T1000 (cell line): ENCODE measurements at regions not wholly inside any gene's neighbourhood (a gene's known extent, or its start where the extent isn't known, plus 50 kb on each side); places are given as distances from the start of the nearest gene placed in this dataset.

Source experiments
- DNase-seq: peaks from one replicate; lab custom pipeline; 2025; ENCODE audit warnings: mixed read lengths; lab: John Stamatoyannopoulos, UW

GRCh38 chr9:27749838-27750237 lies 176.6 kb upstream of the C9orf72 start:
- no peak for DNase-seq

DNA sequence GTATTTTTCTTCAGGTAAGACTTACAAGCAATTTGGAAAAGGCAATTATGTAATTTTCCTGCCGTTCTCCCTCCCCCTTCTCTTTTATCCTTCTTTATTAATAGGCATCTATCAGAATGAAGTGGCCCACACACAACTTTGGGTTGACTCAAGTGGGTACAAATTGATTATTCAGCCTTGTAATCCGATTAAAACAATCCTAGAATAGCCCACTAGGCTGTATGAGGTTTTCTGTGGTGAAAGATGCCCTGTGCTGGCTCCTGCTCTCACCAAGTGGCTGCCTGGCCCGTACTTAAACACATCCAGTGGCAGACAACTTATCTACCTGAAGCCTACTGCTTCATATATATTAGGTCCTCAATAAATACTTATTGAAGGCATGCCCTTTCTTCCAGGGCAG lies 177.3 kb upstream of the C9orf72 start:
- DNase-seq = no peak

- no peak for DNase-seq
Observed at GRCh38 chr9:27752069-27752468, 178.8 kb upstream of the C9orf72 start.

- DNase-seq = no peak
Observed at GRCh38 chr9:27755846-27756245, 182.6 kb upstream of the C9orf72 start.

- DNase-seq = no peak
Observed at GRCh38 chr9:27756418-27756817, 183.1 kb upstream of the C9orf72 start.

GRCh38 chr9:27763831-27764230 lies 190.6 kb upstream of the C9orf72 start:
- no peak for DNase-seq

- no peak for DNase-seq
Observed at GRCh38 chr9:27765266-27766072, 192.2 kb upstream of the C9orf72 start.

- DNase-seq = no peak
Observed at GRCh38 chr9:27766073-27766835, 193.0 kb upstream of the C9orf72 start.

DNA sequence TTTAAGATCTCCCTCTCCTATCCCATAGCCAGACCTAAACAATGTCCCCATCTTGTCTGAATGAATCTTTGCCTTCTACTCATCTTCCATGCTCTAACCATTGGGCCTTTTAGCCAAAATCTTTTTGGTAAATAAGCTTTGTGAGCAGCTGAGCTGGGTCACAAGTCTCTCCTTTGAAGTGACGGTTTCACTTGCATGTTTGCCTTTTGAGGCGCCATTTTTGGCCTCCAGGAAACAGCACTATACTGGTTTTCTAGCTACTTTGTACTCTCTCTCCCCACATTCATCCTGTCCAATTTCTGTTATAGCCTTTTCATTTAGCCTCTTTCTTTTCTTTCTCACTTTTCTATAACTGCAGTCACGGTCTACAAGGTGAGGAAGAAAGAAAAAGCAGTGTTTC lies 195.5 kb upstream of the C9orf72 start:
- no peak for DNase-seq

- no peak for DNase-seq
Observed at GRCh38 chr9:27770541-27770940, 197.3 kb upstream of the C9orf72 start.

GRCh38 chr9:27771803-27772545 lies 198.7 kb upstream of the C9orf72 start:
- DNase-seq = no peak

DNA sequence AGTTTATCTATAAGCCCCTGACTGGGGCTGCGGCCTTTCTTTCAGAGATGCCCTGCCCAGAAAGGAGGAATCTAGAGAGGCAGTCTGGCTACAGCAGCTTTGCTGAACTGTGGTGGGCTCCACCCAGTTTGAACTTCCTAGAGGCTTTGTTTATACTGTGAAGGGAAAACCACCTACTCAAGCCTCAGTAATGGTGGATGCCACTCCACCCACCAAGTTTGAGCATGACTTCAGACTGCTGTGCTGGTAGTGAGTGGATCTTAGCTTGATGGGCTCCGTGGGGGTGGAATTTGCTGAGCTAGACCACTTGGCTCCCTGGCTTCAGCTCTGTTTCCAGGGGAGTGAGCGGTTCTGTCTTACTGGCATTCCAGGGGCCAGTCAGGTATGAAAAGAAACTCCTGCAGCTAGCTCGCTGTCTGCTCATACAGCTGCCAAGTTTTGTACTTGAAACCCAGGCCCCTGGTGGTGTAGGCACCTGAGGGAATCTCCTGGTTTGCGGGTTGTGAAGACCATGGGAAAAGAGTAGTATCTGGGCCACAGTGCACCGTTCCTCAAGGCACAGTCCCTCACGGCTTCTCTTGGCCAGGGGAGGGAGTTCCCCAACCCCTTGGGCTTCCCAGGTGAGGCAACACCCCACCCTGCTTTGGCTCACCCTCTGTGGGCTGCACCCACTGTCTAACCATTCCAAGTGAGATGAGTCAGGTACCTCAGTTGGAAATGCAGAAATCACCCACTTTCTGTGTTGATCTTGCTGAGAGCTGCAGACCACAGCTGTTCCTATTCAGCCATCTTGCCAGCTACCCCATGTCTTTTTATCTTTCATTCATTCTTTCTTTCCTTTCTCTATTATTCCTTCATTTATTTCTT lies 211.8 kb upstream of the C9orf72 start:
- no peak for DNase-seq

GRCh38 chr9:27785714-27786100 lies 212.4 kb upstream of the C9orf72 start:
- no peak for DNase-seq

GRCh38 chr9:27787891-27788290 lies 214.6 kb upstream of the C9orf72 start:
- DNase-seq = no peak

DNA sequence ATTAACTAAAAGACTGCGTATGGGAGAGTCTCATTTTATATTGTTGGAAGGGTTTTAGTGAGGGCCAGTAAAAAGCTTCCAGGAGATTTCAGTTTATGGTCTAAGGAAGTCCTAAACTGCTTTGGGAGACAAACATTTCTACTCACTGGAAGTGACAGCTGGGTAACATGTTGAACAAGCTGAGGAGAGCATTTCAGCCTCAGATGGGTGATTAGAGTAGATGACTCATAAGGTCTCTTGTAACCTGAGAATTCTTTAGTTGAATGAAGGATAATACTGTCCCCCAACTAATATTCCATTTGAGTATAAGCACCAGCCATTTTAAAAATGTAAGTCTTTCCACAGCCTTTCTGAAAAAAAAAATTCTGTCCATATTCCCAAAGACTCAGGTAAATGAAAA lies 218.0 kb upstream of the C9orf72 start:
- no peak for DNase-seq

DNA sequence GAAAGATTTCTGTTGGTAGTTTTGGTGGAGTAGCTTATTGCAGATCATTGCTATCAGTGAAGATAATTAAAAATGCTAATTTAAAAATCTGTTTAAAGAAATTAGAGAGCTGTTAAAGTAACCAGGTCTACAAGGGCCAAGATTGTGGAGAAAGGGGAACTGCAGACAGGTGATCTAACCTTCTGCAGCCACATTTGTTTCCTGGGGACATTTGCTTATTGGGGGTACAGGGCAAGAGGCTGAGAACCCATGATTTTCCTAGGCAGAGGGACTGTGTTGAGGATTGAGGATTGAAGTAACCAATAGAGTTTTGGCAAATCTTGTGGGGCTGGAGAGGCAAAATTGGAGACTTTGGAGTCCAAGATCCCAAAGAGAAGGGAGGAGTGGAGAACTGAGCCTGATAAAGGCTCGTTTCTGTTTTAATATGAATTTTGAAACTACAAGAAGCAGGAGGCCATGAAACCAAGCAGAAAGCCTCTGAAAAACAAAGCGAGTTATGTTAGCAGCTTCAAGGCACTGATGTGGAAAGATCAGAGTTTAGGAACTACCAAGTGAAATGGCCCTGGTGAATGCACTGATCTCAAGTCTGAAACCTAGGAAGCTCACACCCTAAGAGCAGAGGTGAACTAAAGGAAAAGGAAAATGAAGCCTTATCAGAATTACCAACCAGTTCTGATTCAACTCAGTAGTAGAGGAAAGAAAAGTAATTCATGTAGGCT lies 219.8 kb upstream of the C9orf72 start:
- no peak for DNase-seq

- DNase-seq = no peak
Observed at GRCh38 chr9:27799326-27799725, 226.0 kb upstream of the C9orf72 start.

DNA sequence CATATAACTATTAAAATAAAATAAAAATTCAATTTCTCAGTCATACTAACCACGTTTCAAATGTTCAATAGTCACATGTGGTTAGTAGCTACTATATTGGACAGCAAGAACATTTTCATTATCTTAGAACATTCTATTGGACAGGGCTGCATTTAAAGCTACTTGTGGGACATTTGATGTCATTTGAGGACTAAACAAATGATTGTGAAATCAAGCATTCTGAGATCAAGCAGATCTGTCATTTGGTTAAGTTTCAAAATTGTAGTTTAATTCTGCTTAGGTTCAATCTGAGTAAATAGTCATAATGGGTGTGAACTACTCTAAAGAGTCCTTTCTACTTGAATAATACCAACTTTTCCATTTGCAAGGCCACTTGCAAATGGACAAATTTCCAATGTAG lies 226.9 kb upstream of the C9orf72 start:
- no peak for DNase-seq

GRCh38 chr9:27800692-27801370 lies 227.6 kb upstream of the C9orf72 start:
- DNase-seq = no peak

DNA sequence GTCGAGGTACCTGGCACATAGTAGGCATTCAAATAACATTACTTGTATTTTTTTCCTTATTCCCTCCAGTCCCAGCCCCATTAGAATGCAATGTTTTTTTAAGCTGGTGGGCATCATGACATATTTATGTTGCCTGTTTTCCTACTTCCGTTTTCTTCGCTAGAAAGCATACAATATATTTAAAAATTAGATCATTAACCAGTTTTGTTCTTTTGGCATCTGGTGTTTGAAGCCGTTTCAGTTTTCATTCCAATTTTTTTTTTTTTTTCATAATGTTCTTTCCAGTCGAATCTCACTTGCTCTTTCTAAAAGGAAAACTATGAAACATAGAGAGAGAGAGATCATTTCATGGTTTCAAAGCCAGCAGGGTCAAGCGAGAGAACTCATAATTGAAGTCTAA lies 228.3 kb upstream of the C9orf72 start:
- no peak for DNase-seq

- no peak for DNase-seq
Observed at GRCh38 chr9:27802418-27802817, 229.1 kb upstream of the C9orf72 start.
